Lower leg skin (tissue), 4 donors: ENCODE measurements at regions not wholly inside any gene's neighbourhood (a gene's known extent, or its start where the extent isn't known, plus 50 kb on each side); places are given as distances from the start of the nearest gene placed in this dataset.

Experiments
- DNase-seq, 2 donors: peaks; one replicate each; pipeline ENCODE4 v3.0.0-alpha.2; 2019; ENCODE audit warnings: low spot score in 2 of 2
- H3K4me3 ChIP-seq: fragments of 200-600 bp; sonication (generic); 2 replicates; pipeline ENCODE4 v1.5.1; 2017; ENCODE audit warnings: mild to moderate bottlenecking, low read depth; ENCODE audit not compliant: poor library complexity, severe bottlenecking
- POLR2A ChIP-seq, 2 donors: fragments of 450-650 bp; IDR thresholded peaks; one replicate each; pipeline ENCODE4 v1.6.1; 2016 to 2017; ENCODE audit warnings: antibody characterized with exemption in 2 of 2, mild to moderate bottlenecking in 1 of 2, moderate library complexity in 1 of 2
- WGBS, 2 donors: methylation state at CpG; one replicate each; pipeline ENCODE4 v1.1.5; 2018; 5-methylcytosine and 5-hydroxymethylcytosine counted together
- intact Hi-C: fragments of 100-400 bp; cut with DNase I; formaldehyde crosslinking; loops from one replicate; pipeline ENCODE4 v1.15.0; 2023; ENCODE audit warnings: low total_unique reads
- TF ChIP-seq, protein P1 (sequence below), 3 donors: fragments of 450-650 bp; IDR thresholded peaks; one replicate each; pipeline ENCODE4 v1.5.1; 2016; ENCODE audit warnings: antibody characterized with exemption in 3 of 3, mild to moderate bottlenecking in 3 of 3, moderate library complexity in 2 of 3

GRCh38 chr4:3868211-3869173 lies 102.3 kb downstream of the ADRA2C start:
- peak in 1 of 2 donors; percentile 68 for DNase-seq
- WGBS, 2 donors = 75 to 77% methylated on average over 18 to 20 of the region's 22 CpGs
- TF ChIP-seq POLR2A (IDR thresholded peaks at IDR 0.05) = no peak
- TF ChIP-seq, protein P1, sequence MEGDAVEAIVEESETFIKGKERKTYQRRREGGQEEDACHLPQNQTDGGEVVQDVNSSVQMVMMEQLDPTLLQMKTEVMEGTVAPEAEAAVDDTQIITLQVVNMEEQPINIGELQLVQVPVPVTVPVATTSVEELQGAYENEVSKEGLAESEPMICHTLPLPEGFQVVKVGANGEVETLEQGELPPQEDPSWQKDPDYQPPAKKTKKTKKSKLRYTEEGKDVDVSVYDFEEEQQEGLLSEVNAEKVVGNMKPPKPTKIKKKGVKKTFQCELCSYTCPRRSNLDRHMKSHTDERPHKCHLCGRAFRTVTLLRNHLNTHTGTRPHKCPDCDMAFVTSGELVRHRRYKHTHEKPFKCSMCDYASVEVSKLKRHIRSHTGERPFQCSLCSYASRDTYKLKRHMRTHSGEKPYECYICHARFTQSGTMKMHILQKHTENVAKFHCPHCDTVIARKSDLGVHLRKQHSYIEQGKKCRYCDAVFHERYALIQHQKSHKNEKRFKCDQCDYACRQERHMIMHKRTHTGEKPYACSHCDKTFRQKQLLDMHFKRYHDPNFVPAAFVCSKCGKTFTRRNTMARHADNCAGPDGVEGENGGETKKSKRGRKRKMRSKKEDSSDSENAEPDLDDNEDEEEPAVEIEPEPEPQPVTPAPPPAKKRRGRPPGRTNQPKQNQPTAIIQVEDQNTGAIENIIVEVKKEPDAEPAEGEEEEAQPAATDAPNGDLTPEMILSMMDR (IDR thresholded peaks at IDR 0.05) = no peak
- no peak overlapping the region for H3K4me3 ChIP-seq
- intact Hi-C loops = no loop called here

GRCh38 chr4:3869174-3869572 lies 103.0 kb downstream of the ADRA2C start:
- intact Hi-C loops = no loop called here
- TF ChIP-seq POLR2A (IDR thresholded peaks at IDR 0.05) = no peak
- TF ChIP-seq, protein P1 (IDR thresholded peaks at IDR 0.05) = no peak

DNA sequence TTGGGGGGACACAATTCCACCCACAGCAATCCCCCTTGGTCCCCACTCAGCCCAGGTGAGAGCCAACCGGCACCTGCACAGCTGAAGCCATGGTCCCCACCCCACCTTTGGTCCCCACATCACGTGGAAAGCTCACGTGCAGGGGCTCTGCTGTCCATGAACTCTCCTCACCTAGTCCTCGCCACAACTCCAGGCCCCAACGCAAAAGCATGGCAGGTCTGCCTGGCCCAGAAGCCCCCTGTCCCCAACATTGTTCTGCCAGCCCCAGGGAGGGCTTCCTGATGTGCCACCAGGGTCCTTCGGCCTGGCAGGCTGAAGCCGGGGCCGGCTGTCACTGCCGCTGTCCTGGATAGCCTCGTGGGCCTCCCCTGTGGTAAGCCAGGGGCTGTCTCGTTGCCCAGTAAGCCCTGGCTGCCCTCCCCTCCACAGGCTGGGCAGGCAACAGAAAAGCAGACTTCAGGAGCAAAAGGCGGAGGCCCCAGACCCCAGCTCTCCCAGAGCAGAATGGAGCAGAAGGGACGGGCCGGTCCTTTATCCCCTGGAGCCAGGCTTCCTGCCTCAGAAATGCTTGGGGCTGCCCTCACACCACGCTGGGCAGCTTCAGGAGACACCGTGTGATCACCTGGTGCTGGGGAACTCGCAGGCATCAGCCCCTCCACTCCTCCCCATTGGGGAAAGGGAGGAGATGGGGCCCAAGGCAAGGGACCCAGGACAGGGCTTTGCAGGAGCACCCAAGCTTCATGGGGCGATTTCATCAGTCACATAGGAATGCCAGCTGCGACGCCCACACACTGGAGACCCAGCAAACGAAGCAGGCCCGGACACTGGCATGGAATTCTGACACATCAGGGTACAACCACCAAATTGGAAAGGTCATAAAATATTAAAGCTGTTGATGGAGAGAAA lies 103.7 kb downstream of the ADRA2C start:
- no peak for TF ChIP-seq POLR2A (IDR thresholded peaks at IDR 0.05)
- no peak for DNase-seq
- 66 to 71% methylated on average over 22 of the region's 22 CpGs for WGBS, 2 donors
- intact Hi-C loops = no loop called here
- no peak overlapping the region for H3K4me3 ChIP-seq

More at GRCh38 chr4:3869174-3869572, 103.0 kb downstream of the ADRA2C start:
- no peak overlapping the region for H3K4me3 ChIP-seq
- peak in 1 of 2 donors; percentile 71 for DNase-seq
- WGBS, 2 donors = 80 to 83% methylated on average over 5 to 7 of the region's 7 CpGs

- WGBS, 2 donors = 79% methylated on average over 9 of the region's 9 CpGs
- intact Hi-C loops = no loop called here
- H3K4me3 ChIP-seq = no peak overlapping the region
- TF ChIP-seq, protein P1 (IDR thresholded peaks at IDR 0.05) = no peak
- TF ChIP-seq POLR2A (IDR thresholded peaks at IDR 0.05) = no peak
- DNase-seq = no peak
Observed at GRCh38 chr4:3870567-3870962, 104.4 kb downstream of the ADRA2C start.

DNA sequence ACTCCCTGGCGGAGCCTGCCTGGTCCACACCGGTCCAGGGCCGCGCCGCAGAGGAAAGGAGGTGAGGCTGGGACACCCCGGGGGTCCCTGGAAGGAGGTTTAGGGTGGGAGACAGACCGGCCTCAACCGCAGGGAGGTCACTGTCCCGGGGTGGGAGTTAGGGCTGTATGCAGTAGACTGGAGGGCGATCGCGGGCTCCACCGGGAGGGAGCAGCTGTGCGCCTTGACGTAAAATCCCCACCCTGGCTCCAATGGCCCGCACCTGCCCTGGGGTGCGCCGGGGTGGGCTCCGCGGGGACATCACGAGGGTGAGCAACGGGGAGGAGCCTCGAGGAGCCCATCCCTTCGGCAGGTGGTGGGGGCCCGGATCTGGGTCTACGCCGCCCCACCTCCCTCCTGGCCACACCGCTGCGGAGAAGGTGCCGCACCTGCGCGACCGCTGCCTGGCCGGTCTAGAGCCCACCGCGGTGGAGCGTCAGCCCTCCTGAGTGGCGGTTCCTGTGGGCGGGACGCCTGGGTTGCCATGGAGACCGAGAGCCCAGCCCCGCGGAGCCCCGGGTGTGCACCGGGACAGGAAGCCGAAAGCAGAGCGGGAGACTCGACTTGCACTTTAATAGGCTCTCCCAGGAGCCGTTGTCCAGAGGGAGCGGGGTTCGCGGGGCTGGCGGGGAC lies 105.1 kb downstream of the ADRA2C start:
- intact Hi-C loops = no loop called here
- no peak for TF ChIP-seq POLR2A (IDR thresholded peaks at IDR 0.05)
- WGBS, 2 donors = 8% methylated on average over 20 to 37 of the region's 53 CpGs
- H3K4me3 ChIP-seq = no peak overlapping the region
- DNase-seq = no peak
